GM20000 (cell line): ENCODE measurements at regions not wholly inside any gene's neighbourhood (a gene's known extent, or its start where the extent isn't known, plus 50 kb on each side); places are given as distances from the start of the nearest gene placed in this dataset.
"Not testable (repeated sequence)": the region's sequence is repeated elsewhere in the genome, so short reads cannot be mapped to it uniquely, and the experiment has no call there.

Experiments
- DNase-seq: peaks from one replicate; pipeline ENCODE4 v3.0.0; 2012; ENCODE audit warnings: low spot score
- CTCF ChIP-seq: IDR thresholded peaks from 2 replicates; pipeline ENCODE4 v1.5.1; 2012; ENCODE audit warnings: mild to moderate bottlenecking, control low read depth; ENCODE audit errors: extremely low read depth, missing control alignments

DNA sequence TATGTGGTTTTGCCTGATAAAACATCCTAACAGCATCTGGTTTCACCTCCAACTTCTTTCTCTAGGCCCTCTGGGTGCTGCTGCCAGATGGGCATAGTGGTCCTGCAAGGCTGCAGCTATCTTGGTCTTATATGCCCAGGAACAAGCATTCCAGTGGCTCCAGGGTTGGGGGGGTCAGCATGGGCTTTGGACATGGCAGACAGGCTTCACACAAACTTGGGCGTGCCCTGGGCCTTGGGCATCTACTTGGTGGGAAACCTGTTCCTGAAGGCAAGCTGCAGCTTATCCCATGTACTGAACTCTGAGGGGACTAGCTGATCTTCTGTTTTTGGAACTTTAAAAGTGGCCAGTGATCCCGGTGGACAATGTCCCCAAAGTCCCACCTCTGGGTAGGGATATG, 54.9 kb upstream of the ZNF678 start:
- DNase-seq, result no peak
- TF ChIP-seq CTCF, result no peak

DNA sequence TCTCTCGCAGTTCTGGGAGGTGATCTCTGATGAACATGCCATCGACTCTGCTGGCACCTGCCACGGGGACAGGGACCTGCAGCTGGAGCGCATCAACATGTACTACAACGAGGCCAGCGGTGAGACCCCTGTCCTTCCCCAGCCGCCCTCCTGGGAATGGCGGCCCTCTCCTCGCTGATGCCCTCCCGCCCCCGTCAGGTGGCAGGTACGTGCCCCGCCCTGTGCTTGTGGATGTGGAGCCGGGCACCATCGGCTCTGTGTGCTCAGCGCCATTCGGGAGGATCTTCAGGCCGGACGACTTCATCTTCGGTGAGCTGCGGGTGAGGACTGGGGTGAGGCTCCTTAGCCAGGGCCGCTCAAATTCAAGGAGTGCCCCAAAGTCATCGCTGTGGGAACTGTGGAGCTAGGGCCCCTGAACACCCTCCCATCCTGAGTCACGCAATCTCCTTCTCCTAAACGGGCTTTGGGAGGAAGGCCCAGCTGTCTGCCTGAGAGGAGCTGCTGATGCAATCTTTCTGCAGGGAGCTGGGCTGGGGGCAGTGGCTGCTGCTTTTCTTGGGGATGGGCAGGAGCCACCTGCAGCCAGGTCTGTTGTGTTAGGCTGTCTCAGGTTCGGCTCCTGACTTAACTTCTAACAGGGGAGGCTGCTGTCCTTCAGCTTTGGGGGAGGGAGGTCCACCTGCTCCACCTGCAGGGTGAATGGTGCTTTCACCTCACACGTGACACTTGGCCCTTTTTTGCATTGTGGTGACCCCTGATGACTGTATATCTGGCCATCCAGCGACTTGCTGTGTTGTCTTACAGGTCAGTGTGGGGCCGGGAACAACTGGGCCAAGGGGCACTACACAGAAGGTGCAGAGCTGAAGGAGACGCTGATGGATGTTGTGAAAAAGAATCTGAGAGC, 56.6 kb upstream of the ZNF678 start:
- not testable (repeated sequence) for DNase-seq

DNA sequence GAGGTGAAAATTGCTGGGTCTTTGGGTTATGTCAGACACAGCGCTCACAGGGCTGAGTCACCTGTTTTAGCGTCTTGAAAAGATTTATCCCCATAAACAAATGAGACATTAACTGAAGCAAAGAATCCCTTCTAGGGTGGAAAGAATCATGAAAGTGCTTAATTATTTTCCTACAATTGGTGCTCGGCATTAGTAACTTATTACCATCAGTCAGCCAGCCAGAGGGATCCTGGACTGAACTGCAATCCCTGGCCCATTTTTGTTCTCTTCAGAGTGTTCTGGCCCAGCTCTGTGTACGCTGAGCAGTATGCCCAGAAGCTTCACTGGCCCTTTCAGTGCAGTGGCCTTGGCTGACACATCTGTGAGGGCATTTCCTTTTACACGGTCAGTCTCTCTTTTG, 67.3 kb upstream of the ZNF678 start:
- DNase-seq, result not testable (repeated sequence)

DNA sequence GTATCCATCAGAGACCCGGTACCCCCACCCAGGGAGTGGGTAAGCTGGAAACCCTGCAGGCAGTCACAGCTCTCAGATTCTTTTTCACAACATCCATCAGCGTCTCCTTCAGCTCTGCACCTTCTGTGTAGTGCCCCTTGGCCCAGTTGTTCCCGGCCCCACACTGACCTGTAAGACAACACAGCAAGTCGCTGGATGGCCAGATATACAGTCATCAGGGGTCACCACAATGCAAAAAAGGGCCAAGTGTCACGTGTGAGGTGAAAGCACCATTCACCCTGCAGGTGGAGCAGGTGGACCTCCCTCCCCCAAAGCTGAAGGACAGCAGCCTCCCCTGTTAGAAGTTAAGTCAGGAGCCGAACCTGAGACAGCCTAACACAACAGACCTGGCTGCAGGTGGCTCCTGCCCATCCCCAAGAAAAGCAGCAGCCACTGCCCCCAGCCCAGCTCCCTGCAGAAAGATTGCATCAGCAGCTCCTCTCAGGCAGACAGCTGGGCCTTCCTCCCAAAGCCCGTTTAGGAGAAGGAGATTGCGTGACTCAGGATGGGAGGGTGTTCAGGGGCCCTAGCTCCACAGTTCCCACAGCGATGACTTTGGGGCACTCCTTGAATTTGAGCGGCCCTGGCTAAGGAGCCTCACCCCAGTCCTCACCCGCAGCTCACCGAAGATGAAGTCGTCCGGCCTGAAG, 69.3 kb upstream of the ZNF678 start:
- DNase-seq, result not testable (repeated sequence)

GRCh38 chr1:227490478-227490877, 72.9 kb upstream of the ZNF678 start:
- no peak for DNase-seq
- TF ChIP-seq CTCF, result no peak

DNA sequence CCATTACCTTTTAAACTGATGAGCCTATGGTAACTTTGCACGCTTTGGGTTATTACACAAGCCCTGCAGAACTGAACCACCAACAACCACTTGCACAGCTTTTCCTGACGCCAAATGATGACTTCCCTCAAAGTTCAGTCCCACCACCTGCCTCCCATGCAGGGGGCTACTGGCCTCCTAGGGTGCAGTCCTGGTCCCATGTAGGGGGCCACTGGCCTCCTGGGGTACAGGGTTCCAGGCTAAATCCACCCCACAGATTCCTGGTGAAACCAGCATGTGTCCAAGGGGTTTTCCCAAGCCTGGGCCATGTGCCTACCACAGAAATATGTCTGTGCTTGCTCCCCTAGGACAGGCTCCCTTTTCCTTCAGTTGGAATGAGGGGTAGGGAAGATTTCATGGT, 73.4 kb upstream of the ZNF678 start:
- DNase-seq, result no peak
- TF ChIP-seq CTCF, result no peak

DNA sequence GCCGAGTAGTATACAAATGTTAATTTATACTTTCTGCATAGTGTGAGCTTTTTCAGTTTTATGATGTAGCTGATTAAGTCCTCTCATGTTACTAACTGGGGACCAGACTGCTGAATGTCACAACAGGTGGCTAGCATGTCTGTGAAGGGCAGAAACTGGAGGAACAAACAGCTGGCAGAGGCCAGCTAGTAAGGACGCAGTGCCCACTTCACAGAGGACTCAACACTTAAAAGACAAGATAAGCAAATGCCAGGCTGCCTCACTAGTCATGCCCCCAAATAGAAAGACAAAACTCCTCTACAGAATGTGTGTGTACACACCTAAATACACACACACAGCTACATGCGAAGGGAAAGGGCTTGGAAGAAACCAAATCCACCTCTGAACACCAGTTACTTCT, 73.8 kb upstream of the ZNF678 start:
- no peak for TF ChIP-seq CTCF
- no peak for DNase-seq

DNA sequence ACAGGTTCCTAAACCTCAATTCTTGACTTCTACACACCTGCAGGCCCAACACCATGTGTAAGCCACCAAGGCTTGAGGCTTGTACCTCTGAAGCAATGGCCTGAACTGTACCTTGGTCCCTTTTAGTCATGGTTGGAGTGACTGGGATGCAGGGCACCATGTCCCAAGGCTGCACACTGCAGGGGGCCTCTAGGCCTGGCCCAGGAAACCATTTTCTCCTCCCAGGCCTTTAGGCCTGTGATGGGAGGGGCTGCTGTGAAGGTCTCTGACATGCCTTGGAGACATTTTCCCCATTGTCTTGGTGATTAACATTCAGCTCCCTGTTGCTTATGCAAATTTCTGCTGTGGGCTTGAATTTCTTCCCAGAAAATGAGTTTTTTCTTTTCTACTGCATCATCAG, 75.8 kb upstream of the ZNF678 start:
- no peak for TF ChIP-seq CTCF
- no peak for DNase-seq

- TF ChIP-seq CTCF, result no peak
- no peak for DNase-seq
Observed at GRCh38 chr1:227486559-227486958, 76.8 kb upstream of the ZNF678 start.
